HG03571 (cell line): ENCODE measurements at regions not wholly inside any gene's neighbourhood (a gene's known extent, or its start where the extent isn't known, plus 50 kb on each side); places are given as distances from the start of the nearest gene placed in this dataset.

ENCODE experiments used
- ATAC-seq: cut with Tn5 transposase; IDR thresholded peaks from one replicate; pipeline ENCODE4 v1.9.1; 2021; ENCODE audit not compliant: unreplicated experiment

GRCh38 chr14:42470427-42470719 lies 863.7 kb downstream of the LRFN5 start:
- no peak for ATAC-seq

GRCh38 chr14:42469637-42470426 lies 863.2 kb downstream of the LRFN5 start:
- no peak for ATAC-seq

- no peak for ATAC-seq
These were observed 854.0 kb downstream of the LRFN5 start for GRCh38 chr14:42460673-42461072.

- no peak for ATAC-seq
These were observed 852.6 kb downstream of the LRFN5 start for GRCh38 chr14:42459171-42459685.

GRCh38 chr14:42441615-42442014 lies 834.9 kb downstream of the LRFN5 start:
- ATAC-seq, result no peak

GRCh38 chr14:42437809-42438208 lies 831.1 kb downstream of the LRFN5 start:
- ATAC-seq, result no peak

GRCh38 chr14:42429401-42429800 lies 822.7 kb downstream of the LRFN5 start:
- ATAC-seq, result no peak

GRCh38 chr14:42428996-42429395 lies 822.3 kb downstream of the LRFN5 start:
- peak; percentile 98 for ATAC-seq

DNA sequence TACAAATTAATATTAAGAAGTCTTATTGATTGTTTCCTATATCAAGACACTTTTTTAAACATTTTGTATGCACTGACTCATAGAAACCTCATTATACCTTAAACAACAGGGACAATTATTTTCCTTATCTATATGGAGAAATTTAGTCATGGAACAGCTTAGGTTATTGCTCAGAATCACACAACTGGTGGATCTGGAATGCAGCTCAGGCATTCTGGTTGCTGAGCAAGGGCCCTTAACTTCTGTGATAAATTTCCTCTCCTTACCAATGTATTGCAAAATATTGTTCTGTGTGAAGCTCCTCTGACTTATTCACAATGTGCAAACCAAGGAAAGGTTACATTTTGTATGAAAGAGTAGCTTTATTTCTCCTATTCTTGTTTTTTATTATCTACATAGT lies 817.8 kb downstream of the LRFN5 start:
- ATAC-seq, result no peak

DNA sequence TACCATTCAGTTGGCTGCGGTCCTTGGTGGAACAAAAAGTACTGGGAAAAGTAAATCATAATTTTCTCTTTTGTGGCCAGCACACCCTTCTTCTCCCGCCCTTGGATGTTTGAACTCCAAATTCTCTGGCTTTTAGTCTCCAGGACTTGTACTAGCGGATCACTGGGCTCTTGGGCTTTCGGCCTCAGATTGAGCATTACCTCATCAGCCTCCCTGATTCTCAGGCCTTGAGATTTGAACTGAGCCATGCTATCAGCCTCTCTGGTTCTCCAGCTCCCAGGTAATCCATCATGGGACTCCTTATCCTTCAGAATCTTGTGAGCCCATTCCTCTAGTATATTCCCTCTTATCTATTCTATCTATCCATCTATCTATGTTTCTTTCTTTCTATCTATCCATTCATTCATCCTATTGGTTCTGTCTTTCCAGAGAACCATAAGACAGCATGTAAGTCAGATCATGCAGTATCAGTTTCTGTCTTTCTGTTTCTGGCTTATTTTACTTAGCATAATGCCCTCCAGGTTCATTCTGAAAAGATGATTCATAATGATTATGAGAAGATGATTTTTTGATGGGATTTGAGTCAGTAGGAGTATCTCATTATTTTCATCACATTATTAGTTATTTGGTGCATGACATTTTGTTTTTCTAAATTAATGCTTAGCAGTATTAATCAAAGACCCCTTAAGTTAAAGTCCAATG lies 814.9 kb downstream of the LRFN5 start:
- ATAC-seq, result no peak

DNA sequence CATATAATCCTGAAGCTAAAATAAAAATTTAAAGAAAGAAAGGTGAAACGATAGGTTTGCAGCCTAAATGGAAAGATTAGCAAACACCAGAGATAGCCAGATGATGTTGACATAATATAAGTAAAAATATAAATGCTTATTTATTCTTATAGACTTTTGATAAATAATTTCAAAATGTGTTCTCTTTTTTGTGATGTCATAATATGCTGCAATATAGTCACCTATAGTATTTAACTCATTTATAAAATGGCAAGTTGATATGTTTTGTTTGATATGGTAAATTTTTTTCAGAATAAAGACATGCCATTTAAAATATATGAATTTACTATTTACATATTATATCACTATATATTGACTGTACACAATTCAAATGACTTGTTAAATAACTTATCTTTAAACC lies 813.4 kb downstream of the LRFN5 start:
- ATAC-seq, result no peak

- peak; percentile 74 for ATAC-seq
These were observed 800.5 kb downstream of the LRFN5 start for GRCh38 chr14:42407153-42407552.

DNA sequence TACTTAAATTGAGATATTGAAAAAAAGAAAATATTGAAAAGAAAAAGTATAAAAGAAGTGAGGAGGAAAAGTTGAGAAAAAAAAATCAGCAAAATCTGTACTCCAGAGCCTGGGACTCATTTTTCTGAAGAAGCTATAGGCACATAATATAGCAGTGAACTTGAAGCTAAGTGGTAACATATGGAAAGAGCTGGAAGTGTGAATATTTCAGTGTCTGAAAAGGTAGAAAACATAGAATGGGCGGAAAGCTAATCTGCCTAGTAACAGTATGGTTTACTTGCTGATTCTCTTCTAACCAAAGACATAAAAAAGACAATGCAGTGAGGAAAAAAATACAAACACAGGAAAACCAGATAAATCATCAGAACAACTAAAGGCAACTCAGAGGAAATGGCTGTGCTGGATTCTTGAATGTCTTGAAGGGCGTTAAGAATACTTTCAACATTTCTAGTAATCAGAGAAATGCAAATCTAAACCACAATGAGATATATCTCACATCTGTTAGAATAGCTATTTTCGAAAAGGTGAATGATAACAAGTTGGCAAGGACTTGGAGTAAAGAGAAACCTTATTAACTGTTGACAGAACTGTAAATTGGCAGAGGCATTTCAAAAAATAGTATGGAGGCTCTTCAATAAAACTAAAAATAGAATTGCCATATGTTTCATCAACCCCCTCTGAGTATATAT lies 784.6 kb downstream of the LRFN5 start:
- ATAC-seq, result peak; percentile 85

DNA sequence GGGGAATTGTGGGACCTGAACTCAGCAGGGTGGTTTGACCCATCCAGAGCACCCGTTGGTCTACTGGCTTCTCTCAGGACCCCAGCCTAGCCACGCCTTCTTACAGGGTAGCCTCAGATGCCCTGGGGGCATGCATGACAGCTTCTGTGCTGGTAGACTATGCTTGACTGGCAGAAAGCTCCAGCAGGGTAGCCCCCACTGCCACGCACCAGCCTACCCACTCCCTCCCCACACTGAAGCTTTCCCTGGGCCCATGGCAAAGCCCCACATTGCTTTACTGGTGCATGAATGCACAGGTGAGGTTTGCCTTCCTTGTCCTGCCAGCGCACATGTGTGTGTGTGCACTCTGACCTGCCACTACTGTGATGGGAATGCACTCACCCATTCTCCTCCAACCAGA lies 772.2 kb downstream of the LRFN5 start:
- no peak for ATAC-seq

GRCh38 chr14:42378274-42378673 lies 771.6 kb downstream of the LRFN5 start:
- no peak for ATAC-seq

DNA sequence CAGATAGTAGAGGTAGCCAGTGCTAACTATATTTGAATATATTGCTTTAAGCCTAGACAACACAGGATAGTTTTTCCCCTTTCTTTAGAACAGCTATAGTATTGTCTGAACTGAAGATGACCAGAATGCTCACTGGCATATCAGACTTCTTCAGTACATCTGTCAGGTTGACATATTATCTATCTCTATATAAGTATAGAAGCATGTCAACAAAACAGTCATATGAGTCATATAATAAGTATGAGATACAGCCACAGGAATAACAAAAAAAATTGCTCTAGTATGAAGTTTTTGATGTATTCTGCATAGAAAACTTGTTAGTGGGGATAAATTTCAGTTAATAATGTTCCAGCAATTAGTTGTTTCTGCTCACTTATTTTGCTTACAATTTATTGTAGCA lies 767.7 kb downstream of the LRFN5 start:
- ATAC-seq, result no peak

DNA sequence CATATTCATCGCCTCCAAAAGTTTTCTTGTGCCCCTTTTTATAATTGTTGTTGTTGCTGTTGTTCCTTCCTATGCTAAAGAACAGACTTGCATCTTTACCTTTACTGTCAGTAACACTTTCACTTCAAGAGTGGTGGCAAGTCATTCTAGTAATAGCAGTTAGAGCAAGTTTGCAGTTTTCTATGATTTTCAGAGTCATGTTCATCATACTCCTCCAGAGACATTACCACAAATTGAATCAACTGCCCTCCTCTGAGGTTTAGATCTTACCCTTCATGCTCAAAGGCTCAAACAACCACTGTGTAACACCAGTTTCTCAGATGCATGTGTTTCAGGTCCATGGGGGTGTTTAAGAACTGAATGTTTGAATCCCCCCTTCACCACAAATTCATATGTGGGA lies 763.4 kb downstream of the LRFN5 start:
- ATAC-seq, result no peak

GRCh38 chr14:42368234-42368633 lies 761.6 kb downstream of the LRFN5 start:
- no peak for ATAC-seq

DNA sequence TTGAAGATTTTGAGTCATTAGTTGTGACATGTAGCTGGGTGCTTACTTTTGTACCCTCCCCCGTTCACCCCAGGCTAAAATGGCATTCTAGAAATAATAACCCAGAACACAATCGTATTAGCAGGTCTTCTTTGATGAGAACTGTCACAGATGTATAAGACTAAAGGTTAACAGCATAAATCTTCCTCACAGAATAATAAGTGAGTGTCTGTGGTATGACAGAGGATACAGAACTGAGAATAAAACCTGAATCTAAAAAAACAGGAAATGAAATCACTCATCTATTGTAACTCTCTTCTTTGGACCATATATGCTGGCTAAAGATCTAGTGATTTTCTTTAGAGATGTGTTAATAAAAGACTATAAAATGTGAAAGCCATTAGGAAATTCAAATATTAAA lies 746.6 kb downstream of the LRFN5 start:
- peak; percentile 89 for ATAC-seq

- ATAC-seq, result no peak
These were observed 729.2 kb downstream of the LRFN5 start for GRCh38 chr14:42335918-42336317.

DNA sequence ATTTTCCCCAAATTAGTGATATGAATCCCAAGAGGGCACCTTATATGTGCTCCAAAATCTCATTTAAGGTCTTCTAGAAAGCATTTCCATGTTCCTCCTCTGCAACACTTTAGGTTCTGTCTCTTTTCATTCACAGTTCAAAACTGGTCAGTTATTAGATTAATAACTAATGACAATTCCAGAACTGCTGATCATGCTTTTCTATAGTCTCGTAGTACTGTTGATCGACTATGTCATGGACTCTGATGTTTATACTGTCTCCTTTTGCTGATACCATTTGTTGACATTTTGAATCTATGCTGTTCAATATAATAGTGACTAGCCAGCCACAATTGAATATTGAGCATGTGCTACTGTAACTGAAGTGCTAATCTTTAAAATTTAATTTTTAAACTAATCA lies 728.3 kb downstream of the LRFN5 start:
- no peak for ATAC-seq

DNA sequence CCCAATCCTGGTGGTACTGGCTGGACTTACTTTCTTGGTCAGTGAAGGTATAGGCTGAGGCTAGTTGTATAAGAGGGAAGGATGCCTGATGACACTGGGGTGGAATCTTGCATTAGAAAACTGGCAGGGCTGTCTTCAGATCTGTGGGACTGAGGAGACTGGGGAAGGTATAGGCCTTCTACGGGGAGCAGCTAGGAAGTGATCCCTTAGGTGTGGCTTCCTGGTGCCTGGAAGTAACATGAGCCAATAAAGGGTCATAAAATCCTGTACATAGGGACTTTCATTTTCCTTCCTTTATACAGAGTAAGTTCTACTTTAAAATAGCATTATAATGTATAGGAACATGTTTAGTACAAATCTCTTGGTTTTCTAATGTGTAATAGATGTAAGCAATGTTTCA lies 716.8 kb downstream of the LRFN5 start:
- peak; percentile 37 for ATAC-seq
